WTC11 (cell line): ENCODE measurements at regions not wholly inside any gene's neighbourhood (a gene's known extent, or its start where the extent isn't known, plus 50 kb on each side); places are given as distances from the start of the nearest gene placed in this dataset.

ENCODE experiments used
- ATAC-seq: fragments of 200-7000 bp; cut with Tn5 transposase; 2 replicates; pipeline ENCODE4 v1.10.0; 2021; ENCODE audit warnings: mild to moderate bottlenecking, moderate library complexity
- CTCF ChIA-PET: fragments of 300-600 bp; sonication (Branson Sonifier 250); formaldehyde crosslinking; loops from one replicate; lab custom pipeline; 2021; ENCODE audit warnings: antibody characterized with exemption; lab: Charles Lee
- POLR2A ChIA-PET: fragments of 350-600 bp; sonication (Branson Sonifier 250); formaldehyde crosslinking; loops from one replicate; lab custom pipeline; 2021; ENCODE audit warnings: antibody characterized with exemption; lab: Charles Lee
- DNase-seq: peaks from one replicate; pipeline ENCODE4 v3.0.0; 2021; ENCODE audit warnings: low spot score
- H3K27ac Mint-ChIP-seq: 2 replicates; pipeline ENCODE4 v1.8.0; 2021; ENCODE audit warnings: mixed read lengths
- H3K27me3 Mint-ChIP-seq: 2 replicates; pipeline ENCODE4 v1.8.0; 2021; ENCODE audit warnings: low read depth, mild to moderate bottlenecking, moderate library complexity, mixed read lengths
- H3K36me3 Mint-ChIP-seq: 2 replicates; pipeline ENCODE4 v1.8.0; 2021; ENCODE audit warnings: mixed read lengths
- H3K4me1 Mint-ChIP-seq: 2 replicates; pipeline ENCODE4 v1.8.0; 2022; ENCODE audit warnings: mixed read lengths
- H3K4me3 Mint-ChIP-seq: 2 replicates; pipeline ENCODE4 v1.8.0; 2021; ENCODE audit warnings: mild to moderate bottlenecking, moderate library complexity, mixed read lengths
- H3K9me3 Mint-ChIP-seq: 2 replicates; pipeline ENCODE4 v1.8.0; 2021; ENCODE audit warnings: mixed read lengths
- ESRRA ChIP-seq: sonication (generic); formaldehyde crosslinking; IDR thresholded peaks from 2 replicates; pipeline ENCODE4 v1.8.1; 2022; ENCODE audit warnings: mild to moderate bottlenecking, missing genetic modification reagents, borderline replicate concordance
- ETV6 ChIP-seq: sonication (generic); formaldehyde crosslinking; IDR thresholded peaks from 2 replicates; pipeline ENCODE4 v1.8.1; 2022; ENCODE audit warnings: mild to moderate bottlenecking, missing genetic modification reagents
- FOXJ3 ChIP-seq: sonication (generic); formaldehyde crosslinking; IDR thresholded peaks from 2 replicates; pipeline ENCODE4 v1.9.0; 2021; ENCODE audit warnings: missing genetic modification reagents, mild to moderate bottlenecking, borderline replicate concordance
- GRHL2 ChIP-seq: fragments of 250-450 bp; sonication (Bioruptor Pico); IDR thresholded peaks from 2 replicates; pipeline ENCODE4 v1.8.0; 2022; ENCODE audit warnings: mild to moderate bottlenecking, moderate library complexity; ENCODE audit not compliant: insufficient replicate concordance, severe bottlenecking
- IRF1 ChIP-seq: sonication (generic); formaldehyde crosslinking; IDR thresholded peaks from 2 replicates; pipeline ENCODE4 v1.8.0; 2023; ENCODE audit warnings: missing genetic modification reagents
- PRDM15 ChIP-seq: sonication (generic); formaldehyde crosslinking; IDR thresholded peaks from 2 replicates; pipeline ENCODE4 v1.8.0; 2022; ENCODE audit warnings: missing genetic modification reagents
- RELA ChIP-seq: sonication (generic); formaldehyde crosslinking; IDR thresholded peaks from 2 replicates; pipeline ENCODE4 v1.8.1; 2022; ENCODE audit warnings: missing genetic modification reagents, mild to moderate bottlenecking, borderline replicate concordance
- STAT6 ChIP-seq: sonication (generic); formaldehyde crosslinking; conservative IDR thresholded peaks from 2 replicates; pipeline ENCODE4 v1.8.1; 2023; ENCODE audit warnings: mild to moderate bottlenecking, low read depth, missing genetic modification reagents, moderate library complexity
- ZNF138 ChIP-seq: sonication (generic); formaldehyde crosslinking; conservative IDR thresholded peaks from 2 replicates; pipeline ENCODE4 v1.8.1; 2022; ENCODE audit warnings: mild to moderate bottlenecking, moderate library complexity, missing genetic modification reagents
- ZNF317 ChIP-seq: sonication (generic); formaldehyde crosslinking; IDR thresholded peaks from 2 replicates; pipeline ENCODE4 v1.8.1; 2023; ENCODE audit warnings: low read depth, mild to moderate bottlenecking, moderate library complexity, missing genetic modification reagents, borderline replicate concordance
- TF ChIP-seq, protein P1 (sequence below): sonication (generic); formaldehyde crosslinking; IDR thresholded peaks from 2 replicates; pipeline ENCODE4 v1.8.1; 2022; ENCODE audit warnings: mild to moderate bottlenecking, missing genetic modification reagents, moderate library complexity, borderline replicate concordance
- TF ChIP-seq, protein P2 (sequence below): fragments of 250-450 bp; sonication (Bioruptor Pico); IDR thresholded peaks from 2 replicates; pipeline ENCODE4 v1.9.0; 2021; ENCODE audit warnings: mild to moderate bottlenecking
- TF ChIP-seq, protein P3 (sequence below): sonication (generic); formaldehyde crosslinking; IDR thresholded peaks from 2 replicates; pipeline ENCODE4 v1.8.1; 2022; ENCODE audit warnings: missing genetic modification reagents, borderline replicate concordance

GRCh38 chr18:42414756-42415454 lies 459.9 kb downstream of the PIK3C3 start (continued):
- no peak for TF ChIP-seq PRDM15 (CRISPR knock-in tag)
- TF ChIP-seq, protein P1, sequence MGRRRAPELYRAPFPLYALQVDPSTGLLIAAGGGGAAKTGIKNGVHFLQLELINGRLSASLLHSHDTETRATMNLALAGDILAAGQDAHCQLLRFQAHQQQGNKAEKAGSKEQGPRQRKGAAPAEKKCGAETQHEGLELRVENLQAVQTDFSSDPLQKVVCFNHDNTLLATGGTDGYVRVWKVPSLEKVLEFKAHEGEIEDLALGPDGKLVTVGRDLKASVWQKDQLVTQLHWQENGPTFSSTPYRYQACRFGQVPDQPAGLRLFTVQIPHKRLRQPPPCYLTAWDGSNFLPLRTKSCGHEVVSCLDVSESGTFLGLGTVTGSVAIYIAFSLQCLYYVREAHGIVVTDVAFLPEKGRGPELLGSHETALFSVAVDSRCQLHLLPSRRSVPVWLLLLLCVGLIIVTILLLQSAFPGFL (CRISPR knock-in tag): no peak
- TF ChIP-seq, protein P2, sequence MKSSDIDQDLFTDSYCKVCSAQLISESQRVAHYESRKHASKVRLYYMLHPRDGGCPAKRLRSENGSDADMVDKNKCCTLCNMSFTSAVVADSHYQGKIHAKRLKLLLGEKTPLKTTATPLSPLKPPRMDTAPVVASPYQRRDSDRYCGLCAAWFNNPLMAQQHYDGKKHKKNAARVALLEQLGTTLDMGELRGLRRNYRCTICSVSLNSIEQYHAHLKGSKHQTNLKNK (CRISPR knock-in tag): no peak
- no peak for TF ChIP-seq FOXJ3
- TF ChIP-seq RELA: no peak

- ChIA-PET POLR2A (no interaction called here), CTCF (no interaction called here)
- no peaks in the 10 kb centered on the region for H3K27me3 Mint-ChIP-seq
- TF ChIP-seq, protein P3, sequence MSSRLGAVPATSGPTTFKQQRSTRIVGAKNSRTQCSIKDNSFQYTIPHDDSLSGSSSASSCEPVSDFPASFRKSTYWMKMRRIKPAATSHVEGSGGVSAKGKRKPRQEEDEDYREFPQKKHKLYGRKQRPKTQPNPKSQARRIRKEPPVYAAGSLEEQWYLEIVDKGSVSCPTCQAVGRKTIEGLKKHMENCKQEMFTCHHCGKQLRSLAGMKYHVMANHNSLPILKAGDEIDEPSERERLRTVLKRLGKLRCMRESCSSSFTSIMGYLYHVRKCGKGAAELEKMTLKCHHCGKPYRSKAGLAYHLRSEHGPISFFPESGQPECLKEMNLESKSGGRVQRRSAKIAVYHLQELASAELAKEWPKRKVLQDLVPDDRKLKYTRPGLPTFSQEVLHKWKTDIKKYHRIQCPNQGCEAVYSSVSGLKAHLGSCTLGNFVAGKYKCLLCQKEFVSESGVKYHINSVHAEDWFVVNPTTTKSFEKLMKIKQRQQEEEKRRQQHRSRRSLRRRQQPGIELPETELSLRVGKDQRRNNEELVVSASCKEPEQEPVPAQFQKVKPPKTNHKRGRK: no peak
- TF ChIP-seq GRHL2 (CRISPR knock-in tag): no peak
- TF ChIP-seq ZNF138: no peak
- no peak for TF ChIP-seq ZNF317 (CRISPR knock-in tag)
- TF ChIP-seq STAT6 (CRISPR knock-in tag): no peak
- no peak for TF ChIP-seq ETV6 (CRISPR knock-in tag)
- TF ChIP-seq ESRRA (CRISPR knock-in tag): no peak
- TF ChIP-seq IRF1 (CRISPR knock-in tag): no peak
- H3K4me1 Mint-ChIP-seq: no peaks in the 10 kb centered on the region
- DNase-seq (no peak), ATAC-seq (no peak)
- H3K36me3 Mint-ChIP-seq: peaks cover 2% of the 10 kb centered on the region; the same call in 1 of the 2 replicates
- no peak overlapping the region for H3K27ac Mint-ChIP-seq
- H3K9me3 Mint-ChIP-seq: peaks cover 14% of the 10 kb centered on the region
- H3K4me3 Mint-ChIP-seq: no peak overlapping the region
Observed at GRCh38 chr18:42417189-42417588, 462.2 kb downstream of the PIK3C3 start.
